GM10248 (cell line): ENCODE measurements at regions not wholly inside any gene's neighbourhood (a gene's known extent, or its start where the extent isn't known, plus 50 kb on each side); places are given as distances from the start of the nearest gene placed in this dataset.
A peak's percentile ranks its signal among the peaks of the same experiment; 100 is the strongest.

Experiments
- CTCF ChIA-PET: fragments of 300-600 bp; sonication (Branson Sonifier 250); formaldehyde crosslinking; extraction: SDS; loops from one replicate; lab custom pipeline; 2021; ENCODE audit warnings: antibody characterized with exemption; lab: Yijun Ruan, JAX
- POLR2A ChIA-PET: fragments of 350-650 bp; sonication (Branson Sonifier 250); formaldehyde crosslinking; extraction: SDS; loops from one replicate; lab custom pipeline; 2020; ENCODE audit warnings: antibody characterized with exemption; lab: Yijun Ruan, JAX
- DNase-seq: peaks from one replicate; pipeline ENCODE4 v3.0.0; 2012; ENCODE audit errors: extremely low spot score
- CTCF ChIP-seq: IDR thresholded peaks from 2 replicates; pipeline ENCODE4 v1.5.1; 2012; ENCODE audit warnings: mild to moderate bottlenecking, low read depth; ENCODE audit errors: extremely low read depth, missing control alignments, control extremely low read depth

GRCh38 chr3:113129168-113129567, 82.2 kb upstream of the BOC start:
- POLR2A ChIA-PET: no interaction called here
- CTCF ChIA-PET: no interaction called here
- no peak for DNase-seq
- no peak for TF ChIP-seq CTCF

GRCh38 chr3:113132571-113132996, 78.8 kb upstream of the BOC start:
- TF ChIP-seq CTCF: no peak
- DNase-seq: no peak
- ChIA-PET POLR2A (no interaction called here), CTCF (interaction anchor here (1.3 to 2.3 kb wide), 6 partner anchors 8 to 138 kb away, joined by 3 to 10 read pairs (median 6); no protein-coding TSS in a partner anchor)

- no peak for DNase-seq
- TF ChIP-seq CTCF: no peak
- CTCF ChIA-PET: interaction anchor here (1.3 to 2.3 kb wide), 6 partner anchors 8 to 137 kb away, joined by 3 to 10 read pairs (median 6); no protein-coding TSS in a partner anchor
- POLR2A ChIA-PET: no interaction called here
Measured at GRCh38 chr3:113133140-113133539, 78.2 kb upstream of the BOC start.

GRCh38 chr3:113136071-113136470, 75.3 kb upstream of the BOC start:
- POLR2A ChIA-PET: no interaction called here
- no peak for DNase-seq
- peak; percentile 24 for TF ChIP-seq CTCF
- CTCF ChIA-PET: interaction anchor here (0.7 to 1.4 kb wide), 4 partner anchors 11 to 152 kb away, joined by 3 to 4 read pairs (median 4); no protein-coding TSS in a partner anchor

GRCh38 chr3:113136544-113136943, 74.8 kb upstream of the BOC start:
- ChIA-PET CTCF (interaction anchor here (0.9 to 1.4 kb wide), 3 partner anchors 11 to 152 kb away, joined by 3 to 4 read pairs (median 4); no protein-coding TSS in a partner anchor), POLR2A (no interaction called here)
- no peak for TF ChIP-seq CTCF
- no peak for DNase-seq

GRCh38 chr3:113138839-113139743, 72.3 kb upstream of the BOC start:
- no peak for DNase-seq
- ChIA-PET CTCF (no interaction called here), POLR2A (no interaction called here)
- TF ChIP-seq CTCF: no peak
